Endodermal cell (in vitro differentiated cells): ENCODE measurements at regions not wholly inside any gene's neighbourhood (a gene's known extent, or its start where the extent isn't known, plus 50 kb on each side); places are given as distances from the start of the nearest gene placed in this dataset.

Experiments used
- DNase-seq: peaks from one replicate; pipeline ENCODE4 v3.0.0-alpha.2; 2017
- H3K27ac ChIP-seq: 2 replicates; pipeline ENCODE4 v1.5.1; 2013; ENCODE audit warnings: mild to moderate bottlenecking, low read depth, low read length, moderate library complexity
- H3K27me3 ChIP-seq: 2 replicates; pipeline ENCODE4 v1.6.1; 2013; ENCODE audit warnings: mild to moderate bottlenecking, low read length, moderate library complexity; ENCODE audit not compliant: insufficient read depth, control insufficient read depth, poor library complexity, severe bottlenecking
- H3K36me3 ChIP-seq: 2 replicates; pipeline ENCODE4 v1.7.0; 2013; ENCODE audit warnings: mild to moderate bottlenecking, low read length, moderate library complexity; ENCODE audit not compliant: control insufficient read depth, insufficient read depth
- H3K4me1 ChIP-seq: one replicate; pipeline ENCODE4 v1.7.0; 2013; ENCODE audit warnings: low read length; ENCODE audit not compliant: control insufficient read depth, insufficient read depth
- H3K4me3 ChIP-seq: 2 replicates; pipeline ENCODE4 v1.5.1; 2013; ENCODE audit warnings: mild to moderate bottlenecking, low read length, moderate library complexity
- H3K9ac ChIP-seq: 2 replicates; pipeline ENCODE4 v1.6.1; 2013; ENCODE audit warnings: mild to moderate bottlenecking, low read length, moderate library complexity; ENCODE audit not compliant: poor library complexity, severe bottlenecking; ENCODE audit errors: extremely low read depth
- H3K9me3 ChIP-seq: 2 replicates; pipeline ENCODE4 v1.6.1; 2013; ENCODE audit warnings: mild to moderate bottlenecking, low read length, moderate library complexity; ENCODE audit not compliant: control insufficient read depth
- H3K27ac Mint-ChIP-seq: 2 replicates; pipeline ENCODE4 v1.8.0; 2020; ENCODE audit warnings: mixed read lengths
- H3K27me3 Mint-ChIP-seq: 2 replicates; pipeline ENCODE4 v1.8.0; 2021; ENCODE audit warnings: mild to moderate bottlenecking, mixed read lengths; ENCODE audit not compliant: insufficient read depth
- H3K36me3 Mint-ChIP-seq: 2 replicates; pipeline ENCODE4 v1.8.0; 2020; ENCODE audit warnings: low read depth, mixed read lengths
- H3K4me1 Mint-ChIP-seq: 2 replicates; pipeline ENCODE4 v1.8.0; 2020; ENCODE audit warnings: mixed read lengths
- H3K4me3 Mint-ChIP-seq: 2 replicates; pipeline ENCODE4 v1.8.0; 2020; ENCODE audit warnings: mild to moderate bottlenecking, moderate library complexity, mixed read lengths
- H3K9me3 Mint-ChIP-seq: 2 replicates; pipeline ENCODE4 v1.8.0; 2020; ENCODE audit warnings: mild to moderate bottlenecking, mixed read lengths
- WGBS, 2 experiments: methylation state at CpG; one replicate each; pipeline versions ENCODE4 v1.1.5 to v1.1.7; 2013; ENCODE audit warnings: missing lambda C conversion rate in 2 of 2, mixed read lengths in 1 of 2; ENCODE audit not compliant: insufficient coverage in 1 of 2, insufficient read length in 1 of 2; 5-methylcytosine and 5-hydroxymethylcytosine counted together
- TF ChIP-seq, protein P1 (sequence below): fragments of 200-600 bp; sonication (generic); conservative IDR thresholded peaks from 2 replicates; pipeline ENCODE4 v1.5.0; 2021; ENCODE audit warnings: antibody characterized with exemption, mild to moderate bottlenecking

DNA sequence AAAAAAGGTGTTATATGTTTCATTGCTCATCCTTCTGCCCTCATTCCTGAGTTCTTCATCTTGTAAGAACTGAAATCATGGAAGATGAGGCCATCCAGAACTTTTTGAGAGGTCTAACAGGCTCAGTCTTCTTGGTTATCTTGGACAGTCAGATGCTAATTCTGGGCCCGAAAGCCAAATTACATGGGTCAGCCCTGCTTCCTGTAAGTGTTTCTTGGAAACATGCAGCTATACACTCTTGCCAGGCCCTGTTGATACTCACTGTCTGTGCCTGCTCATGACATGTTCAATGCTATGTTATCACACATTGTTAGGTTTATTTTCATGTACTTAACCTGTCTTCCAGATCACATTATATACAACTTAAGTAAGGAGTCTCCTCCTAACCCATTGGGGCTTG is 542.5 kb downstream of the NUF2 start:
- TF ChIP-seq, protein P1, sequence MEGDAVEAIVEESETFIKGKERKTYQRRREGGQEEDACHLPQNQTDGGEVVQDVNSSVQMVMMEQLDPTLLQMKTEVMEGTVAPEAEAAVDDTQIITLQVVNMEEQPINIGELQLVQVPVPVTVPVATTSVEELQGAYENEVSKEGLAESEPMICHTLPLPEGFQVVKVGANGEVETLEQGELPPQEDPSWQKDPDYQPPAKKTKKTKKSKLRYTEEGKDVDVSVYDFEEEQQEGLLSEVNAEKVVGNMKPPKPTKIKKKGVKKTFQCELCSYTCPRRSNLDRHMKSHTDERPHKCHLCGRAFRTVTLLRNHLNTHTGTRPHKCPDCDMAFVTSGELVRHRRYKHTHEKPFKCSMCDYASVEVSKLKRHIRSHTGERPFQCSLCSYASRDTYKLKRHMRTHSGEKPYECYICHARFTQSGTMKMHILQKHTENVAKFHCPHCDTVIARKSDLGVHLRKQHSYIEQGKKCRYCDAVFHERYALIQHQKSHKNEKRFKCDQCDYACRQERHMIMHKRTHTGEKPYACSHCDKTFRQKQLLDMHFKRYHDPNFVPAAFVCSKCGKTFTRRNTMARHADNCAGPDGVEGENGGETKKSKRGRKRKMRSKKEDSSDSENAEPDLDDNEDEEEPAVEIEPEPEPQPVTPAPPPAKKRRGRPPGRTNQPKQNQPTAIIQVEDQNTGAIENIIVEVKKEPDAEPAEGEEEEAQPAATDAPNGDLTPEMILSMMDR: no peak
- peaks cover 8% of the 10 kb centered on the region for H3K9me3 ChIP-seq

DNA sequence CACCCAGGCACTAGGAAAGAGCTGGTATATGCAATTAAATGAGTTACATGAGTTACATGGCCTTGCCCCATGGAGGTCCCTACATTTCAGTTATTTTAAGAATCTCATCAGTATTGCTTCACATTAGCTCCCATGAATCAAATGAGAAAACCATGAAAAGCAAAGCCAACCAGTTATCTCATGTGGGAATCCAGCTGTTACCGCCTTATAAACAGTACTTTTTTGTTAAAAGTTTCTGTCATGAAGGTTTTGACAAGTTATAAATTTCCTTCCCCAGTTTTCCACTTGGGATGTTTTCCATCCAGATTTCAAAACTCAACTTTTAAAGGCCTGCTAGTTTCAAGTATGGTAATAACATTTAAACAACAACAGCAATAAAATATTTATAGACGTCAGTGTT is 544.8 kb downstream of the NUF2 start:
- no peak overlapping the region for H3K27ac Mint-ChIP-seq

More for the DNA sequence above, 542.5 kb downstream of the NUF2 start:
- Histone ChIP-seq H3K4me1 (no peaks in the 10 kb centered on the region), H3K9ac (no peak overlapping the region), H3K4me3 (no peak overlapping the region), H3K27ac (no peak overlapping the region), H3K27me3 (no peaks in the 10 kb centered on the region), H3K36me3 (no peaks in the 10 kb centered on the region)
- WGBS, 2 experiments: 97 to 100% methylated on average over 1 of the region's 1 CpG
- Mint-ChIP-seq H3K27me3 (no peaks in the 10 kb centered on the region), H3K9me3 (peaks cover 7% of the 10 kb centered on the region), H3K27ac (no peak overlapping the region), H3K4me3 (no peak overlapping the region), H3K36me3 (no peaks in the 10 kb centered on the region), H3K4me1 (no peaks in the 10 kb centered on the region)
- DNase-seq: no peak

DNA sequence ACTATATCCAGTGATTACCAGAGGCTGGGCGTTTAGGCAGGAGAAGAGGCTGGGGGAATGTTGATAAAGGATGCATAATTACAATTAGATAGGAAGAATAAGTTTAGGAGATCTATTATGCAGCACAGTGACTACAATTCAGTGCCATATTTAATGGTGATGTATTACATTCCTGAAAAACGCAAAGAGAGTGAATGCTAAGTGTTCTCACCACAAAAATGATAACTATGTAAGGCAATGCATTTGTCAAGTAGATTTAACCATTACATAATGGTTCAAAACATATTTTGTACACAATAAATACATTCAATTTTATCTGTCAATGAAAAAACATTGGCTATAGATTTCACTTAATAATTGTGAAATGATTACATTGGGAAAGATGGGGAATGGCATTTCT is 548.9 kb downstream of the NUF2 start:
- Mint-ChIP-seq H3K4me1 (peaks cover 8% of the 10 kb centered on the region), H3K4me3 (no peak overlapping the region)
- DNase-seq: no peak

More for the DNA sequence above, 544.8 kb downstream of the NUF2 start:
- Mint-ChIP-seq H3K4me3 (no peak overlapping the region), H3K27me3 (no peaks in the 10 kb centered on the region), H3K9me3 (peaks cover 7% of the 10 kb centered on the region), H3K36me3 (no peaks in the 10 kb centered on the region), H3K4me1 (no peaks in the 10 kb centered on the region)
- H3K27me3 ChIP-seq: no peaks in the 10 kb centered on the region
- peaks cover 8% of the 10 kb centered on the region for H3K9me3 ChIP-seq
- TF ChIP-seq, protein P1: no peak
- WGBS, 2 experiments: 90% methylated on average over 2 of the region's 2 CpGs; no CpG with 5 or more reads in 1 of the 2 experiments
- no peak overlapping the region for H3K27ac ChIP-seq
- no peaks in the 10 kb centered on the region for H3K4me1 ChIP-seq
- DNase-seq: no peak
- H3K4me3 ChIP-seq: no peak overlapping the region
- H3K9ac ChIP-seq: no peak overlapping the region
- no peaks in the 10 kb centered on the region for H3K36me3 ChIP-seq

More for the DNA sequence above, 548.9 kb downstream of the NUF2 start:
- Histone ChIP-seq H3K9ac (no peak overlapping the region), H3K4me1 (peaks cover 4% of the 10 kb centered on the region), H3K36me3 (no peaks in the 10 kb centered on the region), H3K9me3 (peaks cover 8% of the 10 kb centered on the region), H3K27ac (no peak overlapping the region), H3K27me3 (no peaks in the 10 kb centered on the region), H3K4me3 (no peak overlapping the region)
- peaks cover 7% of the 10 kb centered on the region for H3K9me3 Mint-ChIP-seq
- no peak overlapping the region for H3K27ac Mint-ChIP-seq
- no peaks in the 10 kb centered on the region for H3K27me3 Mint-ChIP-seq
- H3K36me3 Mint-ChIP-seq: no peaks in the 10 kb centered on the region
- 81% methylated on average over 2 of the region's 2 CpGs; no CpG with 5 or more reads in 1 of the 2 experiments for WGBS, 2 experiments
- TF ChIP-seq, protein P1: no peak
